ENCODE measurements at regions not wholly inside any gene's neighbourhood (a gene's known extent, or its start where the extent isn't known, plus 50 kb on each side); places are given as distances from the start of the nearest gene placed in this dataset.

DNA sequence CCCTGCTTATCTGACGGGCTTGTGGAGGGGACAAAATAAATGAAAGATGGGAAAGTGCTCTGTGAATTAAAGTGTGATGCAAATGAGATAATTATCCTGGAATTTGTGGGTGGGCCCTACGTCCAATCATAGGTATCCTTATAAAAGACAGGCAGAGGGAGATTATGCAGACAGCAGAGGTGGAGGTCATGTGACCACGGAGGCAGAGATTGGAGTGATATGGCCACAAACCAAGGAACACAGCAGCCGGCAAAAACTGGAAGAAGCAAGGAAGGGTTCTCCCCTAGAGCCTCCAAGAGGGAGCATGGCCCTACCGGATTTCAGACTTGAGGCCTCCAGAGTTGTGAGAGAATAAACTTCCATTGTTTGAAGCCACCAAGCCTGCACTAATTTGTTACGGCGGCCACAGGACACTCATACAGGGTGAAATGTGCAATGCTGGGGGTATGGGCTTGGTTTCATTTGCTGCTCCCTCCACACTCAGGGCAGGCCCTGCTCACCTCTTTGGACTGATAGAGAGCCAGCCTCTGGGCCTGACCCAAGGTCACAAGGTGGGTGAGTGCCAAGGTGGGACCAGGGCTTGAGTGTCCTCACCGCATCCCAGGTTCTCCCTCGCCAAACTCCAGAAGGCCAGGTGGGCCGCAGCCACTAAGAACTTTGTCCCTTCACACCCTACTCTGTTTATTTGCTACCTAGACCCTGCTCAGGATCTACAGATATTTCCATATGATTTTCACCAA lies 149.6 kb upstream of the TNRC6C start:
- TF ChIP-seq CHD1 (IDR thresholded peaks at IDR 0.05; ENCODE audit: low read length): no peak
- TF ChIP-seq CEBPB (tag; IDR thresholded peaks at IDR 0.05): no peak
